Gastroesophageal sphincter (tissue), 4 donors: ENCODE measurements at regions not wholly inside any gene's neighbourhood (a gene's known extent, or its start where the extent isn't known, plus 50 kb on each side); places are given as distances from the start of the nearest gene placed in this dataset.

Experiments
- ATAC-seq: fragments of 150-250 bp; one replicate; pipeline ENCODE4 v1.9.1; 2016; ENCODE audit warnings: mild to moderate bottlenecking, moderate library complexity
- H3K27ac ChIP-seq, 4 donors: fragments of 200-600 bp; sonication (generic) in 3 of 4; 1 replicate in 3 of 4; 2 replicates in 1 of 4; pipeline ENCODE4 v1.5.1; 2016 to 2019
- H3K27me3 ChIP-seq: fragments of 200-600 bp; sonication (generic); one replicate; pipeline ENCODE4 v1.5.1; 2019
- H3K36me3 ChIP-seq, 2 donors: fragments of 200-600 bp; sonication (generic); one replicate each; pipeline ENCODE4 v1.5.1; 2019; ENCODE audit warnings: control low read depth in 1 of 2
- H3K4me1 ChIP-seq, 3 donors: fragments of 200-600 bp; sonication (generic); 1 replicate in 2 of 3; 2 replicates in 1 of 3; pipeline ENCODE4 v1.5.1; 2016 to 2019; ENCODE audit warnings: control low read depth in 2 of 3
- H3K4me3 ChIP-seq, 2 donors: fragments of 200-600 bp; sonication (generic); one replicate each; pipeline ENCODE4 v1.5.1; 2019; ENCODE audit warnings: mild to moderate bottlenecking in 1 of 2, moderate library complexity in 1 of 2
- H3K9me3 ChIP-seq, 3 donors: fragments of 200-600 bp; sonication (generic); one replicate each; pipeline ENCODE4 v1.5.1; 2017 to 2019; ENCODE audit warnings: control low read depth in 2 of 3
- EP300 ChIP-seq: sonication (generic); formaldehyde crosslinking; IDR thresholded peaks from one replicate; pipeline ENCODE4 v1.6.1; 2017; ENCODE audit warnings: antibody characterized with exemption, mild to moderate bottlenecking
- POLR2A ChIP-seq, 2 donors: fragments of 450-650 bp; IDR thresholded peaks; one replicate each; pipeline ENCODE4 v1.6.1; 2017; ENCODE audit warnings: antibody characterized with exemption in 2 of 2, mild to moderate bottlenecking in 2 of 2, moderate library complexity in 1 of 2
- POLR2AphosphoS5 ChIP-seq: sonication (generic); formaldehyde crosslinking; IDR thresholded peaks from one replicate; pipeline ENCODE4 v1.6.1; 2017; ENCODE audit warnings: antibody characterized with exemption
- WGBS, 2 donors: methylation state at CpG; one replicate each; pipeline ENCODE4 v1.1.5; 2018; ENCODE audit warnings: low coverage in 1 of 2; 5-methylcytosine and 5-hydroxymethylcytosine counted together
- TF ChIP-seq, protein P1 (sequence below), 4 experiments: fragments of 200-600 bp in 2 of 4; fragments of 450-650 bp in 2 of 4; sonication (generic) in 1 of 4; IDR thresholded peaks; one replicate each; pipeline ENCODE4 v1.5.1; 2017 to 2019; ENCODE audit warnings: antibody characterized with exemption in 4 of 4, mild to moderate bottlenecking in 2 of 4, moderate library complexity in 2 of 4

- no peak for ATAC-seq
- H3K4me3 ChIP-seq, result no peak overlapping the region
- TF ChIP-seq POLR2A (IDR thresholded peaks at IDR 0.05), result no peak
- no peaks in the 10 kb centered on the region for H3K4me1 ChIP-seq
- H3K27ac ChIP-seq, result no peak overlapping the region
- H3K36me3 ChIP-seq, result no peaks in the 10 kb centered on the region
- H3K9me3 ChIP-seq, result no peaks in the 10 kb centered on the region
- H3K27me3 ChIP-seq, result no peaks in the 10 kb centered on the region
Observed at GRCh38 chr4:120549011-120549570, 373.4 kb downstream of the PRDM5 start.

DNA sequence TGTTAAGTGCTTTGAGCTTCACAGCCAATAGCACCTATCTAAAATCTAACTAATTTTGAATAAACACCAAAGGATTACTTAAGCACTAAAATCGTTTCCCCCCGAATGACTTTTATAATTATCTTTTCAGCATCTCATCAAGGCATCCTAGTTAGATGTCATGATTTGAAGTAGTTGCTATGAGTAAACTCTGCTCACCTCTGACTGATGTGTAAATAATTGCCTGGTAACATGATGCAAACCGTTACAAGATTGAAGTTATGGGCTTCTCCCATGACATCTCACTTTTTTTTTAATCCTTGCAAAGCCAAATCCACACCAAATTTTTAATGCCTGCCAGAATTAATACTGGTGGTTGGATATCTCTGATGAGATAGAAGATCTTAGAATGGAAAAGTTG, 377.1 kb downstream of the PRDM5 start:
- no peak for ATAC-seq
- TF ChIP-seq, protein P1, sequence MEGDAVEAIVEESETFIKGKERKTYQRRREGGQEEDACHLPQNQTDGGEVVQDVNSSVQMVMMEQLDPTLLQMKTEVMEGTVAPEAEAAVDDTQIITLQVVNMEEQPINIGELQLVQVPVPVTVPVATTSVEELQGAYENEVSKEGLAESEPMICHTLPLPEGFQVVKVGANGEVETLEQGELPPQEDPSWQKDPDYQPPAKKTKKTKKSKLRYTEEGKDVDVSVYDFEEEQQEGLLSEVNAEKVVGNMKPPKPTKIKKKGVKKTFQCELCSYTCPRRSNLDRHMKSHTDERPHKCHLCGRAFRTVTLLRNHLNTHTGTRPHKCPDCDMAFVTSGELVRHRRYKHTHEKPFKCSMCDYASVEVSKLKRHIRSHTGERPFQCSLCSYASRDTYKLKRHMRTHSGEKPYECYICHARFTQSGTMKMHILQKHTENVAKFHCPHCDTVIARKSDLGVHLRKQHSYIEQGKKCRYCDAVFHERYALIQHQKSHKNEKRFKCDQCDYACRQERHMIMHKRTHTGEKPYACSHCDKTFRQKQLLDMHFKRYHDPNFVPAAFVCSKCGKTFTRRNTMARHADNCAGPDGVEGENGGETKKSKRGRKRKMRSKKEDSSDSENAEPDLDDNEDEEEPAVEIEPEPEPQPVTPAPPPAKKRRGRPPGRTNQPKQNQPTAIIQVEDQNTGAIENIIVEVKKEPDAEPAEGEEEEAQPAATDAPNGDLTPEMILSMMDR (IDR thresholded peaks at IDR 0.05), result no peak
- TF ChIP-seq EP300 (no peak), POLR2AphosphoS5 (no peak), POLR2A (IDR thresholded peaks at IDR 0.05) (no peak)
- Histone ChIP-seq H3K4me3 (no peak overlapping the region), H3K36me3 (no peaks in the 10 kb centered on the region), H3K4me1 (no peaks in the 10 kb centered on the region), H3K27ac (no peak overlapping the region), H3K9me3 (no peaks in the 10 kb centered on the region), H3K27me3 (no peaks in the 10 kb centered on the region)
- WGBS, 2 donors, result 81 to 89% methylated on average over 3 of the region's 3 CpGs

- ATAC-seq, result no peak
- no peaks in the 10 kb centered on the region for H3K9me3 ChIP-seq
- TF ChIP-seq, protein P1 (IDR thresholded peaks at IDR 0.05), result no peak
- TF ChIP-seq EP300 (no peak), POLR2A (IDR thresholded peaks at IDR 0.05) (no peak), POLR2AphosphoS5 (no peak)
- 63% methylated on average over 3 of the region's 3 CpGs; no CpG with 5 or more reads in 1 of the 2 donors for WGBS, 2 donors
- no peaks in the 10 kb centered on the region for H3K4me1 ChIP-seq
- H3K4me3 ChIP-seq, result no peak overlapping the region
- H3K27me3 ChIP-seq, result no peaks in the 10 kb centered on the region
- H3K27ac ChIP-seq, result no peak overlapping the region
- H3K36me3 ChIP-seq, result no peaks in the 10 kb centered on the region
Observed at GRCh38 chr4:120544838-120545237, 377.7 kb downstream of the PRDM5 start.

DNA sequence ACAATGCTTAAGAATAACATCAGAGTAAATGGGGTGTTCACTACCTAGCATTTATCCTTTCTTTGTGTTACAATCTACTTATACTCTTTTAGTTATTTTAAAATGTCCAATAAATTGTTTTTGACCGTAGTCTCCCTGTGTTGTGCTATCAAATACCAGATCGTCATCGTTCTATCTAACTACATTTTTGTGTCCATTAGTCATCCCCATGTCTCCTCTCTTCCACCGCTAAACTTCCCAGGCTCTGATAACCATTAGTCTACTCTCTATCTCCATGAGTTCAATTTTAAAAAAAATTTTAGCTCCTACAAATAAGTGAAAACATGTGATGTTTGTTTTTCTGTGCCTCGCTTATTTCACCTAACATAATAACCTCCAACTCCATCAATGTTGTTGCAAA, 381.9 kb downstream of the PRDM5 start:
- H3K9me3 ChIP-seq, result no peaks in the 10 kb centered on the region
- H3K36me3 ChIP-seq, result no peaks in the 10 kb centered on the region
- ATAC-seq, result no peak
- 86 to 97% methylated on average over 5 of the region's 5 CpGs for WGBS, 2 donors
- TF ChIP-seq POLR2A (IDR thresholded peaks at IDR 0.05) (no peak), POLR2AphosphoS5 (no peak), EP300 (no peak)
- TF ChIP-seq, protein P1 (IDR thresholded peaks at IDR 0.05), result no peak
- no peak overlapping the region for H3K4me3 ChIP-seq
- H3K4me1 ChIP-seq, result no peaks in the 10 kb centered on the region
- H3K27ac ChIP-seq, result no peak overlapping the region
- no peaks in the 10 kb centered on the region for H3K27me3 ChIP-seq

GRCh38 chr4:120536884-120537283, 385.6 kb downstream of the PRDM5 start:
- no peak for ATAC-seq
- no peak overlapping the region for H3K4me3 ChIP-seq
- no peaks in the 10 kb centered on the region for H3K36me3 ChIP-seq
- no peaks in the 10 kb centered on the region for H3K9me3 ChIP-seq
- H3K27ac ChIP-seq, result no peak overlapping the region
- TF ChIP-seq, protein P1 (IDR thresholded peaks at IDR 0.05), result no peak
- no peak for TF ChIP-seq EP300
- TF ChIP-seq POLR2AphosphoS5, result no peak
- TF ChIP-seq POLR2A (IDR thresholded peaks at IDR 0.05), result no peak
- H3K4me1 ChIP-seq, result no peaks in the 10 kb centered on the region
- 83 to 91% methylated on average over 4 of the region's 4 CpGs for WGBS, 2 donors
- no peaks in the 10 kb centered on the region for H3K27me3 ChIP-seq
